ENCODE measurements at regions not wholly inside any gene's neighbourhood (a gene's known extent, or its start where the extent isn't known, plus 50 kb on each side); places are given as distances from the start of the nearest gene placed in this dataset.

- Histone ChIP-seq H3K4me3 (ENCODE audit: low read depth, low read length) (no peak overlapping the region), H3K27me3 (no peaks in the 10 kb centered on the region), H3K4me1 (no peaks in the 10 kb centered on the region), H3K36me3 (peaks cover 2% of the 10 kb centered on the region; the same call in 1 of the 2 replicates), H3K9me3 (no peaks in the 10 kb centered on the region)
- DNase-seq: no peak
- no peak for TF ChIP-seq CTCF (IDR thresholded peaks at IDR 0.05; ENCODE audit: low read depth, low read length)
Measured at GRCh38 chr5:18970000-18970399, 1018.0 kb downstream of the CDH18 start.

GRCh38 chr5:18972177-18972576 lies 1015.8 kb downstream of the CDH18 start:
- Histone ChIP-seq H3K27me3 (no peaks in the 10 kb centered on the region), H3K9me3 (no peaks in the 10 kb centered on the region), H3K4me3 (ENCODE audit: low read depth, low read length) (no peak overlapping the region), H3K36me3 (peaks cover 2% of the 10 kb centered on the region; the same call in 1 of the 2 replicates), H3K4me1 (no peaks in the 10 kb centered on the region)
- no peak for DNase-seq
- no peak for TF ChIP-seq CTCF (IDR thresholded peaks at IDR 0.05; ENCODE audit: low read depth, low read length)

GRCh38 chr5:18975624-18976023 lies 1012.4 kb downstream of the CDH18 start:
- Histone ChIP-seq H3K4me1 (no peaks in the 10 kb centered on the region), H3K36me3 (no peaks in the 10 kb centered on the region), H3K9me3 (no peaks in the 10 kb centered on the region), H3K27me3 (no peaks in the 10 kb centered on the region), H3K4me3 (ENCODE audit: low read depth, low read length) (no peak overlapping the region)
- no peak for DNase-seq
- TF ChIP-seq CTCF (IDR thresholded peaks at IDR 0.05; ENCODE audit: low read depth, low read length): no peak

- TF ChIP-seq CTCF (IDR thresholded peaks at IDR 0.05; ENCODE audit: low read depth, low read length): no peak
- H3K9me3 ChIP-seq: no peaks in the 10 kb centered on the region
- no peak overlapping the region for H3K4me3 ChIP-seq (ENCODE audit: low read depth, low read length)
- no peaks in the 10 kb centered on the region for H3K36me3 ChIP-seq
- H3K4me1 ChIP-seq: no peaks in the 10 kb centered on the region
- H3K27me3 ChIP-seq: no peaks in the 10 kb centered on the region
- no peak for DNase-seq
Measured at GRCh38 chr5:18977880-18978279, 1010.1 kb downstream of the CDH18 start.

- no peak for TF ChIP-seq CTCF (IDR thresholded peaks at IDR 0.05; ENCODE audit: low read depth, low read length)
- DNase-seq: no peak
- Histone ChIP-seq H3K9me3 (no peaks in the 10 kb centered on the region), H3K36me3 (no peaks in the 10 kb centered on the region), H3K27me3 (no peaks in the 10 kb centered on the region), H3K4me3 (ENCODE audit: low read depth, low read length) (no peak overlapping the region), H3K4me1 (no peaks in the 10 kb centered on the region; the same call in 1 of the 2 replicates)
Measured at GRCh38 chr5:18984559-18985080, 1003.4 kb downstream of the CDH18 start.

GRCh38 chr5:18985171-18985758 lies 1002.7 kb downstream of the CDH18 start:
- TF ChIP-seq CTCF (IDR thresholded peaks at IDR 0.05; ENCODE audit: low read depth, low read length): no peak
- no peak for DNase-seq
- H3K27me3 ChIP-seq: no peaks in the 10 kb centered on the region
- no peak overlapping the region for H3K4me3 ChIP-seq (ENCODE audit: low read depth, low read length)
- H3K4me1 ChIP-seq: no peaks in the 10 kb centered on the region; the same call in 1 of the 2 replicates
- H3K36me3 ChIP-seq: no peaks in the 10 kb centered on the region
- no peaks in the 10 kb centered on the region for H3K9me3 ChIP-seq
